ENCODE measurements at regions not wholly inside any gene's neighbourhood (a gene's known extent, or its start where the extent isn't known, plus 50 kb on each side); places are given as distances from the start of the nearest gene placed in this dataset.

GRCh38 chr3:113105093-113105449 is 106.3 kb upstream of the BOC start:
- TF ChIP-seq CTCF (IDR thresholded peaks at IDR 0.05) (no peak), POLR2A (IDR thresholded peaks at IDR 0.05) (no peak)
- Histone ChIP-seq H3K4me3 (no peak overlapping the region), H3K9me3 (no peaks in the 10 kb centered on the region), H3K36me3 (no peaks in the 10 kb centered on the region), H3K27me3 (no peaks in the 10 kb centered on the region), H3K27ac (no peak overlapping the region), H3K4me1 (no peaks in the 10 kb centered on the region)
- ATAC-seq (no peak), DNase-seq (no peak)
- WGBS (ENCODE audit: insufficient coverage, low coverage, low lambda C conversion rate, missing lambda C conversion rate) = 0% methylated on average over 2 of the region's 4 CpGs
- intact Hi-C loops (cut with DNase I) = no loop called here

GRCh38 chr3:113105966-113106660 is 105.2 kb upstream of the BOC start:
- no peaks in the 10 kb centered on the region for H3K9me3 ChIP-seq
- no peak for TF ChIP-seq CTCF (IDR thresholded peaks at IDR 0.05)
- TF ChIP-seq POLR2A (IDR thresholded peaks at IDR 0.05) = no peak
- DNase-seq (no peak), ATAC-seq (no peak)
- intact Hi-C loops (cut with DNase I) = no loop called here
- WGBS (ENCODE audit: insufficient coverage, low coverage, low lambda C conversion rate, missing lambda C conversion rate) = 85% methylated on average over 4 of the region's 4 CpGs
- no peaks in the 10 kb centered on the region for H3K36me3 ChIP-seq
- no peaks in the 10 kb centered on the region for H3K27me3 ChIP-seq
- H3K4me3 ChIP-seq = no peak overlapping the region
- no peaks in the 10 kb centered on the region for H3K4me1 ChIP-seq
- no peak overlapping the region for H3K27ac ChIP-seq

- TF ChIP-seq CTCF (IDR thresholded peaks at IDR 0.05) (no peak), POLR2A (IDR thresholded peaks at IDR 0.05) (no peak)
- no peaks in the 10 kb centered on the region for H3K27me3 ChIP-seq
- no peak overlapping the region for H3K4me3 ChIP-seq
- no peak overlapping the region for H3K27ac ChIP-seq
- intact Hi-C loops (cut with DNase I) = no loop called here
- no peaks in the 10 kb centered on the region for H3K36me3 ChIP-seq
- DNase-seq = no peak
- no peaks in the 10 kb centered on the region for H3K9me3 ChIP-seq
- WGBS (ENCODE audit: insufficient coverage, low coverage, low lambda C conversion rate, missing lambda C conversion rate) = 64% methylated on average over 2 of the region's 5 CpGs
- no peak for ATAC-seq
- H3K4me1 ChIP-seq = no peaks in the 10 kb centered on the region
Observed at GRCh38 chr3:113110267-113110666, 101.1 kb upstream of the BOC start.

GRCh38 chr3:113111011-113111707 is 100.2 kb upstream of the BOC start:
- H3K27ac ChIP-seq = no peak overlapping the region
- no peaks in the 10 kb centered on the region for H3K27me3 ChIP-seq
- H3K9me3 ChIP-seq = no peaks in the 10 kb centered on the region
- no peaks in the 10 kb centered on the region for H3K36me3 ChIP-seq
- no peak for DNase-seq
- ATAC-seq = no peak
- H3K4me3 ChIP-seq = no peak overlapping the region
- intact Hi-C loops (cut with DNase I) = no loop called here
- no peaks in the 10 kb centered on the region for H3K4me1 ChIP-seq
- TF ChIP-seq CTCF (IDR thresholded peaks at IDR 0.05) (no peak), POLR2A (IDR thresholded peaks at IDR 0.05) (no peak)
- WGBS (ENCODE audit: insufficient coverage, low coverage, low lambda C conversion rate, missing lambda C conversion rate) = 63% methylated on average over 5 of the region's 5 CpGs

Measured in right lobe of liver (tissue), 6 donors.